Inferior parietal cortex (tissue), 1 donor: ENCODE measurements at regions not wholly inside any gene's neighbourhood (a gene's known extent, or its start where the extent isn't known, plus 50 kb on each side); places are given as distances from the start of the nearest gene placed in this dataset.

Experiments
- DNase-seq: peaks from one replicate; pipeline ENCODE4 v3.0.0-alpha.2; 2016; ENCODE audit errors: extremely low spot score

- no peak for DNase-seq
Observed at GRCh38 chrX:4905576-4905975, 1192.1 kb upstream of the PRKX start.

GRCh38 chrX:4881277-4881676, 1167.8 kb upstream of the PRKX start:
- no peak for DNase-seq

- DNase-seq = no peak
Observed at GRCh38 chrX:4878640-4879039, 1165.2 kb upstream of the PRKX start.

- DNase-seq = no peak
Observed at GRCh38 chrX:4876268-4876667, 1162.8 kb upstream of the PRKX start.

GRCh38 chrX:4851534-4851933, 1138.1 kb upstream of the PRKX start:
- no peak for DNase-seq

GRCh38 chrX:4850312-4850711, 1136.9 kb upstream of the PRKX start:
- peak; percentile 53 for DNase-seq

- DNase-seq = no peak
Observed at GRCh38 chrX:4844376-4844775, 1130.9 kb upstream of the PRKX start.

GRCh38 chrX:4841216-4841745, 1127.8 kb upstream of the PRKX start:
- DNase-seq = no peak

- DNase-seq = no peak
Observed at GRCh38 chrX:4831574-4831973, 1118.1 kb upstream of the PRKX start.

- no peak for DNase-seq
Observed at GRCh38 chrX:4830880-4831557, 1117.6 kb upstream of the PRKX start.

- DNase-seq = no peak
Observed at GRCh38 chrX:4825550-4825949, 1112.1 kb upstream of the PRKX start.

GRCh38 chrX:4809571-4809970, 1096.1 kb upstream of the PRKX start:
- DNase-seq = peak; percentile 1

GRCh38 chrX:4805502-4805901, 1092.1 kb upstream of the PRKX start:
- no peak for DNase-seq

- DNase-seq = no peak
Observed at GRCh38 chrX:4800756-4801155, 1087.3 kb upstream of the PRKX start.

- no peak for DNase-seq
Observed at GRCh38 chrX:4787971-4788370, 1074.5 kb upstream of the PRKX start.

- no peak for DNase-seq
Observed at GRCh38 chrX:4764888-4765287, 1051.4 kb upstream of the PRKX start.

- no peak for DNase-seq
Observed at GRCh38 chrX:4762196-4762595, 1048.7 kb upstream of the PRKX start.

GRCh38 chrX:4754878-4755604, 1041.6 kb upstream of the PRKX start:
- DNase-seq = no peak

GRCh38 chrX:4741024-4741423, 1027.6 kb upstream of the PRKX start:
- DNase-seq = no peak

- DNase-seq = no peak
Observed at GRCh38 chrX:4735299-4735698, 1021.9 kb upstream of the PRKX start.

GRCh38 chrX:4710618-4711433, 997.4 kb upstream of the PRKX start:
- no peak for DNase-seq

GRCh38 chrX:4708970-4709760, 995.7 kb upstream of the PRKX start:
- no peak for DNase-seq
